Trophoblast cell (in vitro differentiated cells and primary cell): ENCODE measurements at regions not wholly inside any gene's neighbourhood (a gene's known extent, or its start where the extent isn't known, plus 50 kb on each side); places are given as distances from the start of the nearest gene placed in this dataset.

Experiments
- DNase-seq, 2 donors: peaks; one replicate each; pipeline ENCODE4 v3.0.0-alpha.2; 2016
- H2AFZ ChIP-seq: 2 replicates; pipeline ENCODE4 v1.6.1; 2013; ENCODE audit warnings: low read length, moderate library complexity, mild to moderate bottlenecking; ENCODE audit not compliant: insufficient read depth, poor library complexity
- H2AK5ac ChIP-seq: 2 replicates; pipeline ENCODE4 v1.6.1; 2013; ENCODE audit warnings: mild to moderate bottlenecking, low read length
- H2BK120ac ChIP-seq: 2 replicates; pipeline ENCODE4 v1.6.1; 2013; ENCODE audit warnings: low read length, mild to moderate bottlenecking, moderate library complexity; ENCODE audit not compliant: insufficient read depth, poor library complexity
- H2BK12ac ChIP-seq: 2 replicates; pipeline ENCODE4 v1.6.1; 2013; ENCODE audit warnings: mild to moderate bottlenecking, low read length, moderate library complexity
- H2BK5ac ChIP-seq: 2 replicates; pipeline ENCODE4 v1.6.1; 2013; ENCODE audit warnings: low read length, low read depth, moderate library complexity, mild to moderate bottlenecking; ENCODE audit not compliant: poor library complexity
- H3K14ac ChIP-seq: 2 replicates; pipeline ENCODE4 v1.6.1; 2013; ENCODE audit warnings: mild to moderate bottlenecking, low read length
- H3K18ac ChIP-seq: 2 replicates; pipeline ENCODE4 v1.6.1; 2013; ENCODE audit warnings: mild to moderate bottlenecking, low read length
- H3K23ac ChIP-seq: 2 replicates; pipeline ENCODE4 v1.6.1; 2013; ENCODE audit warnings: low read length
- H3K27ac ChIP-seq: 2 replicates; pipeline ENCODE4 v1.5.1; 2013; ENCODE audit warnings: low read depth, mild to moderate bottlenecking, inconsistent platforms, low read length, moderate library complexity
- H3K27me3 ChIP-seq: 2 replicates; pipeline ENCODE4 v1.6.1; 2013; ENCODE audit warnings: inconsistent platforms, mild to moderate bottlenecking, low read length, moderate library complexity; ENCODE audit not compliant: insufficient read depth
- H3K36me3 ChIP-seq, 2 experiments: 1 replicate in 1 of 2; 2 replicates in 1 of 2; pipeline ENCODE4 v1.6.1; 2013; ENCODE audit warnings: low read length in 2 of 2, mild to moderate bottlenecking in 2 of 2, moderate library complexity in 1 of 2; ENCODE audit not compliant: insufficient read depth in 2 of 2, control insufficient read depth in 1 of 2
- H3K4ac ChIP-seq: 2 replicates; pipeline ENCODE4 v1.6.1; 2013; ENCODE audit warnings: low read depth, mild to moderate bottlenecking, low read length, moderate library complexity
- H3K4me1 ChIP-seq, 2 experiments: 1 replicate in 1 of 2; 2 replicates in 1 of 2; pipeline ENCODE4 v1.6.1; 2013; ENCODE audit warnings: low read length in 2 of 2, mild to moderate bottlenecking in 2 of 2, moderate library complexity in 1 of 2; ENCODE audit not compliant: insufficient read depth in 2 of 2, control insufficient read depth in 1 of 2
- H3K4me2 ChIP-seq: 2 replicates; pipeline ENCODE4 v1.6.1; 2013; ENCODE audit warnings: inconsistent platforms, mild to moderate bottlenecking, low read length, moderate library complexity
- H3K4me3 ChIP-seq: 2 replicates; pipeline ENCODE4 v1.5.1; 2013; ENCODE audit warnings: mild to moderate bottlenecking, low read depth, low read length, inconsistent platforms
- H3K79me1 ChIP-seq: one replicate; pipeline ENCODE4 v1.6.1; 2013; ENCODE audit warnings: low read length
- H3K79me2 ChIP-seq: 2 replicates; pipeline ENCODE4 v1.6.1; 2013; ENCODE audit warnings: low read length, mild to moderate bottlenecking; ENCODE audit not compliant: control insufficient read depth, insufficient read depth, poor library complexity
- H3K9ac ChIP-seq: 2 replicates; pipeline ENCODE4 v1.6.1; 2013; ENCODE audit warnings: mild to moderate bottlenecking, low read length
- H3K9me3 ChIP-seq: 2 replicates; pipeline ENCODE4 v1.6.1; 2013; ENCODE audit warnings: low read depth, mild to moderate bottlenecking, control low read depth, inconsistent platforms, low read length; ENCODE audit not compliant: insufficient read depth
- H4K12ac ChIP-seq: 2 replicates; pipeline ENCODE4 v1.6.1; 2013; ENCODE audit warnings: low read depth, mild to moderate bottlenecking, low read length, moderate library complexity
- H4K8ac ChIP-seq: 2 replicates; pipeline ENCODE4 v1.6.1; 2013; ENCODE audit warnings: low read depth, mild to moderate bottlenecking, low read length, moderate library complexity
- H4K91ac ChIP-seq: one replicate; pipeline ENCODE4 v1.6.1; 2013; ENCODE audit warnings: low read depth, mild to moderate bottlenecking, low read length, moderate library complexity
- WGBS: extraction: QIAGEN DNeasy Blood & Tissue Kit; methylation state at CpG from one replicate; pipeline ENCODE4 v1.1.7; 2013; ENCODE audit warnings: missing lambda C conversion rate; ENCODE audit not compliant: insufficient read length, insufficient coverage; ENCODE audit errors: extremely low coverage; 5-methylcytosine and 5-hydroxymethylcytosine counted together

DNA sequence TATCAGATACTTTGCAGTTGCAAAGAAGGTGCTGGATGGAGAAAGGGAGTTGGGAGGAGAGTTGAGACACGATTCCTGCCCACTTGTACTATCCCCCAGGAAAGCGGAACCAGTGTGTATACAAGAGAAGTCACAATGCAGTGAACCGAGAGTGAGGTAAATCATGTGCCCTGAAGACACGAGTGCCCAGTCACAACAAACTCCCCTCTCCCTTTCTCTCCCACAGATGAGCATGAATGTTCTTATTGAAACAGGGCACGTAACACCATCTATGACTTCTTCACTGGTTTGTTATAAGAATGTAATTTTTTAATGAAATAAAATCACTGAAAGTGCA is 155.7 kb downstream of the IRS1 start:
- no peak for DNase-seq
- H3K9ac ChIP-seq = no peak overlapping the region
- no peak overlapping the region for H3K4me3 ChIP-seq
- H3K36me3 ChIP-seq = no peaks in the 10 kb centered on the region
- H2AK5ac ChIP-seq = no peak overlapping the region
- H2BK120ac ChIP-seq = no peak overlapping the region
- H2BK12ac ChIP-seq = peak overlapping the region; percentile 65
- no peak overlapping the region for H3K14ac ChIP-seq
- H4K8ac ChIP-seq = no peak overlapping the region
- peak overlapping the region; percentile 51 for H3K18ac ChIP-seq
- peaks cover 2% of the 10 kb centered on the region for H3K9me3 ChIP-seq
- H3K23ac ChIP-seq = no peak overlapping the region
- H3K27me3 ChIP-seq = no peaks in the 10 kb centered on the region
- no peak overlapping the region for H2BK5ac ChIP-seq
- no CpG with 5 or more reads among the region's 5 CpGs for WGBS
- no peak overlapping the region for H3K4ac ChIP-seq
- H4K12ac ChIP-seq = no peak overlapping the region
- peaks cover 4% of the 10 kb centered on the region for H3K79me1 ChIP-seq
- peak overlapping the region; percentile 39 for H4K91ac ChIP-seq
- H3K27ac ChIP-seq = no peak overlapping the region
- no peak overlapping the region for H2AFZ ChIP-seq
- no peak overlapping the region for H3K4me2 ChIP-seq
- peaks cover 2 to 4% of the 10 kb centered on the region in 2 experiments for H3K4me1 ChIP-seq
- no peaks in the 10 kb centered on the region for H3K79me2 ChIP-seq

DNA sequence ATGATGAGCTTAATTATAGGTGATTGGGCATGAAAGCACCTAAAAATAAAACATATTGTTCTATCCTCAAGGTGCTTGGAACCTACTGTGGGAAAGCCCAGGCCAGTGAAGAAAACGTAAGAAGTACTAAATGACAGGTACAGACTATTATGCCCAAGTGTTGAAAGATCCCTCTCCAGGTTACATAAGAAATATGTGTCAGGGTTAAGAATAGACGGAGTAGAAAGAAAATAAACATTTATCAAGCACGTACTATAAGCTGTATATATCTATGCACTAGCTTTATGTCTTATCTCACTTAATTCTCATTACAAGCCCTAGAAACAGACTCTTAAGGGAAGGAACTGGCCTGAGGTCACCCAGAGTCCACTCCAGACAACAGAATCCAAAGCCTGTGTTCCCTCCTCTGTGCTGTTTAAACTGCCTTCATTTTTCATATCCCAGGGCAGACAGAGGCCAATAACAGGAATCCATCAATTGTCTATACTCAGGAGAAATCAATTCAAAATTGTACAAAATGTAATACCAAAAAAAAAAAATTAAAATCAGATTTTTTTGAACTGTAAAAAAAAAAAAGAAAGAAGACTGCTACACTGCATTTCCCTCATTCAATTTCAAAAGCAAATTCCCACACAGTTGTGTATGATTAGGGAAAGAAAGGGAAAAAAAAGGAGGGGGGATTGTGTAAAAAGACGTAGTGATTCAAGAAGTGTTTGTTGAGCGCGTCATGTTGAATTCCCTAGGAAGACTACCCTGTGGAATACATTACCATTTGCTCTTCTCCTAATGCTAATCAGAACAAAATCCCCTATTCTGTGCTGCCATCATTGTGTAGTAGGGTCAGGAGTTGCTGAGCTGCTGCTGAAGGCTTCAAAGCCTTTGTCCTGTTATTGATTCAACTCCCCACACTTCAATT is 156.3 kb downstream of the IRS1 start:
- H2BK120ac ChIP-seq = no peak overlapping the region
- no peak overlapping the region for H4K91ac ChIP-seq
- H3K14ac ChIP-seq = no peak overlapping the region
- H3K4me3 ChIP-seq = no peak overlapping the region
- no peak overlapping the region for H2AFZ ChIP-seq
- 100% methylated on average over 1 of the region's 6 CpGs for WGBS
- H2BK12ac ChIP-seq = no peak overlapping the region
- no peak overlapping the region for H3K4ac ChIP-seq
- no peak overlapping the region for H3K23ac ChIP-seq
- no peaks in the 10 kb centered on the region for H3K36me3 ChIP-seq
- no peak overlapping the region for H3K4me2 ChIP-seq
- H4K8ac ChIP-seq = no peak overlapping the region
- peaks cover 4% of the 10 kb centered on the region for H3K79me1 ChIP-seq
- peaks cover 2 to 4% of the 10 kb centered on the region in 2 experiments for H3K4me1 ChIP-seq
- peak overlapping the region; percentile 51 for H3K18ac ChIP-seq
- H3K27ac ChIP-seq = no peak overlapping the region
- H3K9ac ChIP-seq = no peak overlapping the region
- H3K79me2 ChIP-seq = no peaks in the 10 kb centered on the region
- DNase-seq = no peak
- no peak overlapping the region for H2BK5ac ChIP-seq
- H3K9me3 ChIP-seq = peaks cover 2% of the 10 kb centered on the region
- no peaks in the 10 kb centered on the region for H3K27me3 ChIP-seq
- no peak overlapping the region for H2AK5ac ChIP-seq
- H4K12ac ChIP-seq = no peak overlapping the region

DNA sequence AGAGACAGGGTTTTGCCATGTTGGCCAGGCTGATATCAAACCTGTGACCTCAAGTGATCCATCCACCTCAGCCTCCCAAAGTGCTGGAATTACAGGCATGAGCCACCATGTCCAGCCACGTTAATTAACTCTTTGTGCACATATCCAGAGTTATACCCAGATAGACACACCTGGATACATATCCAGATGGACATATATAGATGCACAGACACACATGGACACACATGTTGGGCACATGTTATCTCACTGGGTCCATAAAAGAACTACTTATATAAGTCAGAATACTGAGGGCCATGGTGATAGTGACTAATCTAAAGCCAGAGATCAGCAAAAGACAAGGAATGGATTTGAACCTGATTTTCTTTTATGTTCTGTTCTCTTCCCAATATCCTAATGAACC is 158.6 kb downstream of the IRS1 start:
- H2AK5ac ChIP-seq = no peak overlapping the region
- no peak overlapping the region for H4K12ac ChIP-seq
- H2AFZ ChIP-seq = no peak overlapping the region
- no peak overlapping the region for H4K91ac ChIP-seq
- no peak overlapping the region for H3K23ac ChIP-seq
- H3K79me2 ChIP-seq = no peaks in the 10 kb centered on the region
- no peak overlapping the region for H3K14ac ChIP-seq
- DNase-seq = no peak
- no peaks in the 10 kb centered on the region for H3K9me3 ChIP-seq
- no peak overlapping the region for H2BK12ac ChIP-seq
- peaks cover 4% of the 10 kb centered on the region for H3K79me1 ChIP-seq
- H3K18ac ChIP-seq = no peak overlapping the region
- peaks cover 2 to 4% of the 10 kb centered on the region in 2 experiments for H3K4me1 ChIP-seq
- no peaks in the 10 kb centered on the region for H3K36me3 ChIP-seq
- no peak overlapping the region for H3K9ac ChIP-seq
- H3K4me2 ChIP-seq = no peak overlapping the region
- no peak overlapping the region for H3K4ac ChIP-seq
- no peak overlapping the region for H2BK5ac ChIP-seq
- H4K8ac ChIP-seq = no peak overlapping the region
- no peaks in the 10 kb centered on the region for H3K27me3 ChIP-seq
- no peak overlapping the region for H3K27ac ChIP-seq
- WGBS = no CpG with 5 or more reads among the region's 1 CpG
- H2BK120ac ChIP-seq = no peak overlapping the region
- H3K4me3 ChIP-seq = no peak overlapping the region

DNA sequence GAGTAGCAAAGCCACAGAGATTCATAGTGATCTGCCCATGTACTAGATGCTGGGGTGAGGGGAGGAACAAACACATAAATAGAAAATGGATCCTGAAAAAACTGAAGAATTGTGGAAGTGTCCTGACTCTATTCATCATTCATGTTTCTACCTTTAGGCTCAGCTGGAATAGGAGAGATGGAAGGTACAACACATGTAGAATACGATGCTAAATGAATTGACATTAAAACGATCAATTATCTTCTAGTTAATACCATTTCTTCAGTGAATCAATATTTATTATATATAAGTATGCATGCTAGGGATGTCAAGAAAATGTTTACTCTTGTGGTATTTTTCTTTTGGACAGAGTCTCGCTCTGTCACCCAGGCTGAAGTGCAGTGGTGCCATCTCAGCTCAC is 159.1 kb downstream of the IRS1 start:
- Histone ChIP-seq H4K8ac (no peak overlapping the region), H3K4me1 (peaks cover 2 to 4% of the 10 kb centered on the region in 2 experiments), H3K23ac (no peak overlapping the region), H3K79me1 (peaks cover 4% of the 10 kb centered on the region), H2AFZ (no peak overlapping the region), H3K4me3 (no peak overlapping the region), H3K4me2 (no peak overlapping the region), H3K18ac (no peak overlapping the region), H2BK12ac (no peak overlapping the region), H3K4ac (no peak overlapping the region), H4K91ac (no peak overlapping the region), H3K79me2 (no peaks in the 10 kb centered on the region), H3K27ac (no peak overlapping the region), H3K27me3 (no peaks in the 10 kb centered on the region), H3K36me3 (no peaks in the 10 kb centered on the region), H2AK5ac (no peak overlapping the region), H3K14ac (no peak overlapping the region), H3K9ac (no peak overlapping the region), H4K12ac (no peak overlapping the region), H2BK120ac (no peak overlapping the region), H2BK5ac (no peak overlapping the region), H3K9me3 (no peaks in the 10 kb centered on the region)
- DNase-seq = no peak
- no CpG with 5 or more reads among the region's 3 CpGs for WGBS
